ENCODE measurements at regions not wholly inside any gene's neighbourhood (a gene's known extent, or its start where the extent isn't known, plus 50 kb on each side); places are given as distances from the start of the nearest gene placed in this dataset.

DNA sequence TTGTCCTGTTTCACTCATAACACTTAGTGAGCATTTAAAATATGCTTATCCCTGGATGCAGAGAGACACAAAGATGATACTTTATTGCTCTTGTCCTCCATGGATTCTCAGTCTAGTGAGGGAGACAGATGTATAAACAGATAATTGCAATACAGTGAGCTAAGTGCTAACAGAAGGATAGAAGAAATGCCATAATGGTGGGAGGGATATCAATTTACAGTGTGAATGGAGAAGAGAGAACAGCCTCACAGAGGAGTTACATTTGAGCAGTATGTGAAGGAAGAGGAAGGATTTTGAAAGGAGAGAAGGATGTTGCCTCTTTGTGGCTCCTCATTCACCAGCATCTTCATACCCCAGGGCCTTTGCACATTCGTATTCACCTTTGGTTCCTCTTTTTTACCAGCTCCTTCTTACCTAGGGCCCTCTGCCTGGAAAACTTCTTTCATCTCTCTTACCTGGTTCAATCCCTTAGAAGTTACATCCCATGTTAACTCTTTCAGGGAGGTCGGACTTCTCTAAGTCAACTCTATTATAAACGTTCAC is 341.7 kb downstream of the PRL start:
- DNase-seq (ENCODE audit: low spot score), result no peak
- TF ChIP-seq, protein P1, sequence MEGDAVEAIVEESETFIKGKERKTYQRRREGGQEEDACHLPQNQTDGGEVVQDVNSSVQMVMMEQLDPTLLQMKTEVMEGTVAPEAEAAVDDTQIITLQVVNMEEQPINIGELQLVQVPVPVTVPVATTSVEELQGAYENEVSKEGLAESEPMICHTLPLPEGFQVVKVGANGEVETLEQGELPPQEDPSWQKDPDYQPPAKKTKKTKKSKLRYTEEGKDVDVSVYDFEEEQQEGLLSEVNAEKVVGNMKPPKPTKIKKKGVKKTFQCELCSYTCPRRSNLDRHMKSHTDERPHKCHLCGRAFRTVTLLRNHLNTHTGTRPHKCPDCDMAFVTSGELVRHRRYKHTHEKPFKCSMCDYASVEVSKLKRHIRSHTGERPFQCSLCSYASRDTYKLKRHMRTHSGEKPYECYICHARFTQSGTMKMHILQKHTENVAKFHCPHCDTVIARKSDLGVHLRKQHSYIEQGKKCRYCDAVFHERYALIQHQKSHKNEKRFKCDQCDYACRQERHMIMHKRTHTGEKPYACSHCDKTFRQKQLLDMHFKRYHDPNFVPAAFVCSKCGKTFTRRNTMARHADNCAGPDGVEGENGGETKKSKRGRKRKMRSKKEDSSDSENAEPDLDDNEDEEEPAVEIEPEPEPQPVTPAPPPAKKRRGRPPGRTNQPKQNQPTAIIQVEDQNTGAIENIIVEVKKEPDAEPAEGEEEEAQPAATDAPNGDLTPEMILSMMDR (IDR thresholded peaks at IDR 0.05; ENCODE audit: extremely low read depth, missing control alignments), result no peak

DNA sequence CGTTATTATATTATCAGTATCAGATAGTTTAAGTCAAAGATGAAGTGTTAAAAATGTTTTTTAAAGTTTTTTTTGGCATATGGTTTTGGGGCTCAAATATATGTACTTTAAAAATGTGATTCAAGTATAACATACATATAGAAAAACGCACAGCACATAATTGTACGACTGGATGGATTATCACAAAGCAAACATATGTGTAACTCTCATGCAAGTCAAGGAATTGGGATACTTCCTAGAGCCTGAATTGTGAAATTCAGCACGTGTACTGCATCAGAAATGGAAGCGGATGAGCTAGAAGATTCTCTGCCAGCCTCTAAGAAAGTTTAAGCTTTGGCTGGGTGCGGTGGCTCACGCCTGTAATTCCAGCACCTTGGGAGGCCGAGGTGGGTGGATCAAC is 340.9 kb downstream of the PRL start:
- no peak for DNase-seq (ENCODE audit: low spot score)
- TF ChIP-seq, protein P1 (IDR thresholded peaks at IDR 0.05; ENCODE audit: extremely low read depth, missing control alignments), result no peak

DNA sequence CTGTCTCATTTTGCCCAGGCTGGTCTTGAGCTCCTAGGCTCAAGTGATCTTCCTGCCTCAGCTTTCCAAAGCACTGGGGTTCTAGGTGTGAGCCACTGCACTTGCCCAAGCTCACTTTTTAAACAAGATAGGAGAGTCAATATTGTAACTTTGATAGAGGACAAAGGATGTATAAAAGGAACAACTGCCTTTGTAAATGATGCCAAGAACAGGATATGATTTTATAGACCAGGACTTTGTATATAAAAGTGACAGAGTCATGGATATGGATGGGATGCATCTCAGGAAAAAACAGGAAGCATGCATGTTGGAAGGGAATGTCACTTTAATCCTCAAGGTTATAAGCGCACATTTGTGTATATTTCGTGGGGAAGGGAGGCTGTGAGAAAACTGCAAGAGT is 338.4 kb downstream of the PRL start:
- TF ChIP-seq, protein P1 (IDR thresholded peaks at IDR 0.05; ENCODE audit: extremely low read depth, missing control alignments), result no peak

DNA sequence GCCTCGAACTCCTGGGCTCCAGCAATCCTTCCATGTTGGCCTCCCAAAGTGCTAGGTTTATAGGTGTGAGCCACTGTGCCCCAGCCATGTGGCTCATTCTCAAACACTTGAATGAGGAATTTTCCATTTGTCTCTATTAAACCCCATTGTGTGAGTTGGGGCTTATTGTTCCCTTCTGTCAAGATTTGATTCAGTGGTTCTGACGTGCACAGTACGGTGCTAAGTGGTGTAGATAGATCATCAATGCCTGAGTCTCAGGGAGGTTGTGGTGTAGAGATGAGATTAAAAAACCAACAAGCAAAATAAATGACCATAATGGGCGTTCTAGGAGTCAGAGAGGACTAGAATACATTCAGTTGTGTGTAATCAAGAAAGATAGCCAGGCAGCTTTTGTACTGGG is 335.6 kb downstream of the PRL start:
- DNase-seq (ENCODE audit: low spot score), result no peak

More for the DNA sequence above, 338.4 kb downstream of the PRL start:
- no peak for DNase-seq (ENCODE audit: low spot score)

DNA sequence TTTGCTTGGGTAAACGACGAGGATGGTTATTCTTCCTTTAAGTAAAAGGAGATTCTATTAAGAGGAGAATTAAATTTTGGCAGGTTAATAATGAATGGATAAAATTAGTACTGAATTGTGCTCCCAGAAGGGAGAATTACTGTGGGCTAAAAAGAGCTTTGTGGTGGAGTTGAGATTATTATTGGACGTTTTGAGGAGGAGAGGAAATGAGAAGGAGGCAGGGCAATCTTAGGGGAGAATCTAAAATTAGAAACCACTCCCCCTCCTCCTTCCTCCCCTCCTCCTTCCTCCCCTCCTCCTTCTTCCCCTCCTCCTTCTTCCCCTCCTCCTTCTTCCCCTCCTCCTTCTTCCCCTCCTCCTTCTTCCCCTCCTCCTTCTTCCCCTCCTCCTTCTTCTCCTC is 331.8 kb downstream of the PRL start:
- TF ChIP-seq, protein P1 (IDR thresholded peaks at IDR 0.05; ENCODE audit: extremely low read depth, missing control alignments), result no peak
- no peak for DNase-seq (ENCODE audit: low spot score)

More for the DNA sequence above, 335.6 kb downstream of the PRL start:
- TF ChIP-seq, protein P1 (IDR thresholded peaks at IDR 0.05; ENCODE audit: extremely low read depth, missing control alignments), result no peak

DNA sequence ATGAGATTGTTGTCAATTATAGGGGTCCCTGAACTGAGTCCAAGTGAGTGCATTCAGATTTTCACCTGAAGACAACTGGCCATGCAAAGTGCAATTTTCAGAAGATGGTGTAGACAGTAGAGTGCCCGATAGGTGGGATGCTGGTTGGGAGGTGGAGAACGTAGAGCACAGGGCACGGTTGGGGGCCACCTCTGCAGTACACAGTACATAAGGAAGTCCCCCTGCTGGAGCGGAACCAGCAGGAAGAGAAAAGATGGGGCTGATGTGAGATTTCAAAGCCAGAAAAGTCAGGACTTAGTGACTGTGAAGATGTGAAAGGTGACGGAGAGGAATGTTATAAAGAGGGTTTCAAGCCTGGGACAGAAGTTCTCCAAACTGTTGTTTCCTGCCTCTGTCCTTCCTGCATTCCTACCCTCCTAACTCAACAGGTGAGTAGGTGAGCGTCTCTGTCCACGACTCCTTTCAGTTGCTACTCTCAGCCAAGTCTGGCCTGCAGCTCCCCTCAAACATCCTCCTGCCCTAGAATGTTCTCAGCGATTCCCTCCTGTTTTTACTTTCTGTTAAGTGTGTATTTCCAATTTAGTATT is 330.8 kb downstream of the PRL start:
- TF ChIP-seq, protein P1 (IDR thresholded peaks at IDR 0.05; ENCODE audit: extremely low read depth, missing control alignments), result no peak
- no peak for DNase-seq (ENCODE audit: low spot score)

DNA sequence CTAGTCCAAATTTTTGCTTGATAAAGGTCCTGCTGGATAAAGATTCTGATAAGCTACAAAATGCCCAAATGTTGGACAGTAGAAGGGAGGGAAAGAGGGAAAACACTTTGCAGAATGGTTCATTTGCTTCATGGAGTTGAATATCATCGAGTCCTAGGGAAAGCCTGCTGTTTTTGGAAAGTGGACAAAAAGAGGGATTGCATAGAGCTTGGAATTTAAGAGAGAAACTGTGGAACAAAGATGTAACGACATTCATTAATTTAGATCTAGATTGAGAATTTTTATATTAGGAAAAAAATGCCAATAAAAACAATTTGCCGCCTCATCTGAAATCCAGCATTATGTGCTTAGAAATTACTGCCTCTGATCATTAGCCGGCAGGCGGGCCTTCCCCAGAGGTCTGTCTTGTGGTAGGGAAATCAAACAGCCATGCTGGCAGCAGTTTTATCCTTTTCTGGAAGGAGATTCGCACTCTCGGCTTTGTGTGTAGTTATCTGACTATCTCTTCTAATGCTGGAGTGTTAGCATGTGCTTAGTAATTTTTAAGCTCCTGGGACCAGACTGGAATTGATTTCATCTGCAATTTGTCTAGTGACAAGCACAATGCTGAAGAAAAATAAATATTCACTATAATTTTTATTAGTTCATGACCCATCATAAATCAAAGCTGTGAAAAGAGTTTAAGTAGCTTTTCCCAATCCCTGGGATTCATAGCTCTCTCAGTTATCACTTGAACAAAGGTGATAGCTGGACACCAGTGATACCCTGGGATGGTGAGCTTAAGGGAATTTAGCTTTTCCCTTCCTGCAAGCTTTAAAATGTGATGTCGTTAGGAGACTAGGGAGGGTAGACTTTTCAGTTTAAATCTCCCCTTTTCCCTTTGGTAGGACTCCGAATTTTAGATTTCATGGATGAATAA is 329.5 kb downstream of the PRL start:
- no peak for DNase-seq (ENCODE audit: low spot score)
- TF ChIP-seq, protein P1 (IDR thresholded peaks at IDR 0.05; ENCODE audit: extremely low read depth, missing control alignments), result no peak
